ENCODE measurements at regions not wholly inside any gene's neighbourhood (a gene's known extent, or its start where the extent isn't known, plus 50 kb on each side); places are given as distances from the start of the nearest gene placed in this dataset.

DNA sequence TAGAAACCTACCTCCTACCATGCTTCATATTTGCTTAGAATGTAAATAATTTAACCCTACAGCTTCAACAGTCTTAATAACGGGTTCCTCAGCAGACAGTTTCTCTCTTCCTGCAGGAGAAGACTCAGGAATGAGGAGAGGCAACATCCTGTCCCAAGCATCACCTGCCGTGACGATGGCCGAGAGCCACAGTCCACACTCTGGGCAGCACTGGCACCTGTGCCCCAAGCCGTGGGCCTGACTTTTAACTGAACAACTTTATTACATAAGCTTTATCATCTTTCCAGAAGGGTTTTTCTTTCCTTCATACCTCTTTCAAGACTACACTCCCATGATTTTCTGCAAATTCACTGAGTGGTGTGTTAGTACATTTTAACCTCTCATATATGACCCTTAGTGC, 856.0 kb downstream of the GALR1 start:
- TF ChIP-seq, protein P1, sequence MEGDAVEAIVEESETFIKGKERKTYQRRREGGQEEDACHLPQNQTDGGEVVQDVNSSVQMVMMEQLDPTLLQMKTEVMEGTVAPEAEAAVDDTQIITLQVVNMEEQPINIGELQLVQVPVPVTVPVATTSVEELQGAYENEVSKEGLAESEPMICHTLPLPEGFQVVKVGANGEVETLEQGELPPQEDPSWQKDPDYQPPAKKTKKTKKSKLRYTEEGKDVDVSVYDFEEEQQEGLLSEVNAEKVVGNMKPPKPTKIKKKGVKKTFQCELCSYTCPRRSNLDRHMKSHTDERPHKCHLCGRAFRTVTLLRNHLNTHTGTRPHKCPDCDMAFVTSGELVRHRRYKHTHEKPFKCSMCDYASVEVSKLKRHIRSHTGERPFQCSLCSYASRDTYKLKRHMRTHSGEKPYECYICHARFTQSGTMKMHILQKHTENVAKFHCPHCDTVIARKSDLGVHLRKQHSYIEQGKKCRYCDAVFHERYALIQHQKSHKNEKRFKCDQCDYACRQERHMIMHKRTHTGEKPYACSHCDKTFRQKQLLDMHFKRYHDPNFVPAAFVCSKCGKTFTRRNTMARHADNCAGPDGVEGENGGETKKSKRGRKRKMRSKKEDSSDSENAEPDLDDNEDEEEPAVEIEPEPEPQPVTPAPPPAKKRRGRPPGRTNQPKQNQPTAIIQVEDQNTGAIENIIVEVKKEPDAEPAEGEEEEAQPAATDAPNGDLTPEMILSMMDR (IDR thresholded peaks at IDR 0.05): no peak
- TF ChIP-seq POLR2A (IDR thresholded peaks at IDR 0.05) (no peak), POLR2AphosphoS5 (IDR thresholded peaks at IDR 0.05) (no peak)
